ENCODE measurements at regions not wholly inside any gene's neighbourhood (a gene's known extent, or its start where the extent isn't known, plus 50 kb on each side); places are given as distances from the start of the nearest gene placed in this dataset.

DNA sequence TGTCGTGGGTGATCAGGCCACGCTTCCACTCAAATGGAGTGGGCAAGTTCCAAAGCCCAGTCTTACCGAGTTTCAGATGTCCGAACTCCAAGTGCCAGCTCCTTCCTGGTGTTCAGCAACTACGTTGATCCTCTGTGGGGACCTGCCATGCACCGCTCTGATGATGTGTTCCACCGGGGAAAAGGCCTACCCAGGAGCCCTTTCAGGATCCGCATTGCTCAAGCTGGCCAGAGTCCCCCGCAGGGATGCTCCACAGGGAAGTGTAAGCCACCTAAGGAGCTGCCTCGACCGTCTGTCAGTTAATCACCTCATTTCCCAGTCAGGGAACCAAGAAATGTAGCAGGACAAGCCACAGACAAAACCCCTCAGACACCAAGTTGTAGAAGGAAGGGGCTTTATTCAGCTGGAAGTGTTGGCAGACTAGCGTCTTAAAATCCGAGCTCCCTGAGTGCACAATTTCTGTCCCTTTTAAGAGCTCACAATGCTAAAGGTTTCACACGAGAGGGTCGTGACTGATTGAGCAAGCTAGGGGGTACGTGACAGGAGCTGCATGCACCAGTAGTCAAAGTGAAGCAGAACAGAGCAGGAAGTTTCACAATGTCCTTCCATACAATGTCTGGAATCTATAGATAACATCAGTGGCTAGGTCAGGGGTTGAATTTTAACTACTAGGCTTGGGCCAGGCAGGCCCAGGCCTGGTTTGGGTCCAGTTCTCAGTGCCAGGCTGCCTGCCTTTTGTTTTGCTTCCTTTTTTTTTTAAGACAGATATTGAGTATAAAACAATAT lies 126.2 kb upstream of the ZDHHC15 start:
- TF ChIP-seq POLR2A (IDR thresholded peaks at IDR 0.05), result no peak
- TF ChIP-seq, protein P1, sequence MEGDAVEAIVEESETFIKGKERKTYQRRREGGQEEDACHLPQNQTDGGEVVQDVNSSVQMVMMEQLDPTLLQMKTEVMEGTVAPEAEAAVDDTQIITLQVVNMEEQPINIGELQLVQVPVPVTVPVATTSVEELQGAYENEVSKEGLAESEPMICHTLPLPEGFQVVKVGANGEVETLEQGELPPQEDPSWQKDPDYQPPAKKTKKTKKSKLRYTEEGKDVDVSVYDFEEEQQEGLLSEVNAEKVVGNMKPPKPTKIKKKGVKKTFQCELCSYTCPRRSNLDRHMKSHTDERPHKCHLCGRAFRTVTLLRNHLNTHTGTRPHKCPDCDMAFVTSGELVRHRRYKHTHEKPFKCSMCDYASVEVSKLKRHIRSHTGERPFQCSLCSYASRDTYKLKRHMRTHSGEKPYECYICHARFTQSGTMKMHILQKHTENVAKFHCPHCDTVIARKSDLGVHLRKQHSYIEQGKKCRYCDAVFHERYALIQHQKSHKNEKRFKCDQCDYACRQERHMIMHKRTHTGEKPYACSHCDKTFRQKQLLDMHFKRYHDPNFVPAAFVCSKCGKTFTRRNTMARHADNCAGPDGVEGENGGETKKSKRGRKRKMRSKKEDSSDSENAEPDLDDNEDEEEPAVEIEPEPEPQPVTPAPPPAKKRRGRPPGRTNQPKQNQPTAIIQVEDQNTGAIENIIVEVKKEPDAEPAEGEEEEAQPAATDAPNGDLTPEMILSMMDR (IDR thresholded peaks at IDR 0.05), result no peak

Measured in body of pancreas (tissue), 4 donors.